M059J (cell line): ENCODE measurements at regions not wholly inside any gene's neighbourhood (a gene's known extent, or its start where the extent isn't known, plus 50 kb on each side); places are given as distances from the start of the nearest gene placed in this dataset.

Experiments used
- DNase-seq: peaks from one replicate; pipeline ENCODE4 v3.0.0-alpha.2; 2012; ENCODE audit warnings: low read depth

- no peak for DNase-seq
Measured at GRCh38 chr12:34376133-34376799, 354.0 kb downstream of the ALG10 start.

- DNase-seq, result no peak
Measured at GRCh38 chr12:34377243-34378035, 355.1 kb downstream of the ALG10 start.

- DNase-seq, result peak; percentile 16
Measured at GRCh38 chr12:34379142-34379541, 356.8 kb downstream of the ALG10 start.

GRCh38 chr12:34384693-34385092, 362.4 kb downstream of the ALG10 start:
- DNase-seq, result no peak

- no peak for DNase-seq
Measured at GRCh38 chr12:34386016-34386415, 363.7 kb downstream of the ALG10 start.

- no peak for DNase-seq
Measured at GRCh38 chr12:34386621-34387255, 364.4 kb downstream of the ALG10 start.

GRCh38 chr12:34387711-34388635, 365.7 kb downstream of the ALG10 start:
- no peak for DNase-seq

GRCh38 chr12:34388636-34389377, 366.5 kb downstream of the ALG10 start:
- DNase-seq, result no peak

- no peak for DNase-seq
Measured at GRCh38 chr12:34389378-34390170, 367.3 kb downstream of the ALG10 start.

GRCh38 chr12:34390171-34390841, 368.0 kb downstream of the ALG10 start:
- no peak for DNase-seq

- no peak for DNase-seq
Measured at GRCh38 chr12:34390846-34391700, 368.8 kb downstream of the ALG10 start.

GRCh38 chr12:34391771-34392581, 369.7 kb downstream of the ALG10 start:
- no peak for DNase-seq

GRCh38 chr12:34392741-34393085, 370.4 kb downstream of the ALG10 start:
- DNase-seq, result no peak

- DNase-seq, result no peak
Measured at GRCh38 chr12:34393086-34393820, 371.0 kb downstream of the ALG10 start.

GRCh38 chr12:34393821-34394150, 371.5 kb downstream of the ALG10 start:
- no peak for DNase-seq

- DNase-seq, result no peak
Measured at GRCh38 chr12:34394211-34395055, 372.1 kb downstream of the ALG10 start.
